ENCODE measurements at regions not wholly inside any gene's neighbourhood (a gene's known extent, or its start where the extent isn't known, plus 50 kb on each side); places are given as distances from the start of the nearest gene placed in this dataset.
"Not testable (repeated sequence)": the region's sequence is repeated elsewhere in the genome, so short reads cannot be mapped to it uniquely, and the experiment has no call there.

DNA sequence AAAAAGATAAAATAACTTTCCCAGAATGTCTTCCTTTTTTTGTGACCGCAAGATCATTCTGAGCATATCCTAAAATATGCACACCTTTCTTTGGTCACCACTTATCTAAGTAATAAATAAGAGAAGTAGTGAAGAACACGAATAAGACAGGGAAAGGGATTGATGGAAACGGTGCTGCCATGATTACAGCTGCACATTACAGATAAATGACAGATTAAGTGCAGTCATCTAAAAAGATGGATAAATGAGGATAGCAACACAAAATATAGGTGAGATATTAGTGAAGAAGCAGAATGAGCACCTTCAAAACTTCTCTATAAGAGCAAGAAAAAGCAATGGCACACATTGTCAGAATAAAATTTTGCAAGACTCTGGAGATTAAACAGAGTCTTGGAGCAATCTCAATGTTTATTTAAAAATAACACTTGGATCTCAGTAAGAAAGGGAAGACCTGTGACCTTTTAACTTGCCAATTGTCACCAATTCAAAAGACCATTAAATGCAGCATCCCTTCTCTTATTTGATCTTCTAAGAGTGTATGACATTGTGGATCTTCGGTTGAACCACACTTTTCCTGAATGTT is 567.1 kb downstream of the KCNJ2 start:
- no peak for ATAC-seq
- Histone ChIP-seq H3K9me3 (ENCODE audit: control insufficient read depth, low read length) (no peaks in the 10 kb centered on the region), H3K27ac (ENCODE audit: low read length) (no peak overlapping the region), H3K4me1 (ENCODE audit: control insufficient read depth, insufficient read depth, low read length) (no peaks in the 10 kb centered on the region), H3K27me3 (ENCODE audit: control insufficient read depth, insufficient read depth) (no peaks in the 10 kb centered on the region), H3K4me3 (ENCODE audit: low read length) (no peak overlapping the region)
- intact Hi-C loops (cut with DNase I): no loop called here
- DNase-seq: no peak
- 77% methylated on average over 4 of the region's 4 CpGs for WGBS

DNA sequence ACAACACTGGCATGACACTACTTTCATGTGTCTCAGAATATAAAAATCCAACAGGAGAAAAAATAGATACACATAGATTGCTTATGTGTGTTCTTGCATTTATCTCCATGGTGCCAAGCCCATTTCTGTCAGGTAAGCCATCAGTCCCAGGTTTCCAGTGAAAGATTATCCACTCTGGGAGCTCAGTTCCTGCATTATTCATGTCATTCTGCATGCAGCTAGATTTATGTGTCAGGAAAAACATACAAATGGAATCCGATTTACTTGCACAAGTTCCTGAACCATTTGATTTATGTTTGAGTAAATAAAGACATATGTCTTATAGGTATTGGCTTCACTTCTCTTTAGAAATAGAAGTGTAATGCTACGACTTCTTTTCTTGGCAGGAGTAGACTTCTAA is 569.7 kb downstream of the KCNJ2 start:
- intact Hi-C loops (cut with DNase I): no loop called here
- Histone ChIP-seq H3K4me3 (ENCODE audit: low read length) (no peak overlapping the region), H3K9me3 (ENCODE audit: control insufficient read depth, low read length) (no peaks in the 10 kb centered on the region), H3K27ac (ENCODE audit: low read length) (no peak overlapping the region), H3K27me3 (ENCODE audit: control insufficient read depth, insufficient read depth) (no peaks in the 10 kb centered on the region), H3K4me1 (ENCODE audit: control insufficient read depth, insufficient read depth, low read length) (no peaks in the 10 kb centered on the region)
- DNase-seq: no peak
- no peak for ATAC-seq
- WGBS: 73% methylated on average over 2 of the region's 2 CpGs

DNA sequence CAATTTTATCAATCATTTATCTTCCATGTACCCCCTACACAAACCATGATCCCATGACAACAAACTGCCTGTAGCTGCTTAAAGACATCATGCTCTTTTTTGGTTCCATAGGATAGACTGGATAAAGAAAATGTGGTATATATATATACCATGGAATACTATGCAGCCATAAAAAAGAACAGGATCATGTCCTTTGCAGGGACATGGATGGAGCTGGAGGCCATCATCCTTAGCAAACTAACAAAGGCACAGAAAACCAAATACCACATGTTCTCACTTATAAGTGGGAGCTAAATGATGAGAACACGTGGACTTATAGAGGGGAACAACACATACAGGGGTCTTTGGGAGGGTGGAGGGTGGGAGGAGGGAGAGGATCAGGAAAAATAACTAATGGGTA is 577.2 kb downstream of the KCNJ2 start:
- intact Hi-C loops (cut with DNase I); H3K4me3 ChIP-seq (ENCODE audit: low read length); H3K4me1 ChIP-seq (ENCODE audit: control insufficient read depth, insufficient read depth, low read length); DNase-seq; ATAC-seq; H3K9me3 ChIP-seq (ENCODE audit: control insufficient read depth, low read length); H3K27me3 ChIP-seq (ENCODE audit: control insufficient read depth, insufficient read depth); H3K27ac ChIP-seq (ENCODE audit: low read length): not testable (repeated sequence)
- WGBS: 96% methylated on average over 1 of the region's 1 CpG

DNA sequence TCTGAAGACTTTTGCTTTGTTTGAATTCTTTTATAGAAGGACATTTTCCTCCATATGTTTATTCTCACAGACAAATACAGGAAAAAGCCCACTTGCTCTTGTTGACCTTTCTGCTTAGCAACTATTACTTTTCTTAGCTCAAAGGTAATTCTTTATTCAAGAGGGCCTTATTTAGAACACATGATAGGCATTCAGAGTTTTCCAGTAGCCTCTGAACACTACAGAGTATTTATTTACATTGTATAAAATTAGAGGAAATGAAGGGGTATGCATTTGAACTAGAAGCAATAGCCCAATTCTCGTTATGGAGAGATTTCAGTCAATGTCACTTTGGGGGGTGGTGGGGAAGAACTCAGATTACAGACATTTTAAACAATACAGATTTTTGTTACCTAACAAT is 581.7 kb downstream of the KCNJ2 start:
- Histone ChIP-seq H3K27me3 (ENCODE audit: control insufficient read depth, insufficient read depth) (no peaks in the 10 kb centered on the region), H3K4me3 (ENCODE audit: low read length) (no peak overlapping the region), H3K27ac (ENCODE audit: low read length) (no peak overlapping the region), H3K9me3 (ENCODE audit: control insufficient read depth, low read length) (no peaks in the 10 kb centered on the region), H3K4me1 (ENCODE audit: control insufficient read depth, insufficient read depth, low read length) (no peaks in the 10 kb centered on the region)
- ATAC-seq (no peak), DNase-seq (no peak)
- intact Hi-C loops (cut with DNase I): no loop called here
- WGBS: 59% methylated on average over 1 of the region's 1 CpG

DNA sequence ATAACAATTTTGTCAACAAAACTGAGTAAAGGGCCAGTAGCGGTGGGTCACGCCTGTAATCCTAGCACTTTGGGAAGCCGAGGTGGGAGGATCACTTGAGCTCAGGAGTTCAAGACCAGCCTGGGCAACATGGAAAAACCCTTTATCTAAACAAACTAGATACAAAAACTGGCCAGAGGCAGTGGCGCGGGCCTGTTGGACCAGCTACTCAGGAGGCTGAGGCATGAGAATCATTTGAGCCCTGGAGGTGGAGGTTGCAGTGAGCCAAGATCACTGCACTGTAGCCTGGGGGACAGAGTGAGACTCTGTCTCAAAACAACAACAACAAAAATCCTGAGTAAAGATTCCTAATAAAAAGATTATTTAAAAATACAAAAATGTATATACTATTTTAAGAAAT is 583.1 kb downstream of the KCNJ2 start:
- WGBS: 90% methylated on average over 5 of the region's 5 CpGs
- H3K4me3 ChIP-seq (ENCODE audit: low read length); intact Hi-C loops (cut with DNase I); DNase-seq; H3K27me3 ChIP-seq (ENCODE audit: control insufficient read depth, insufficient read depth); ATAC-seq; H3K4me1 ChIP-seq (ENCODE audit: control insufficient read depth, insufficient read depth, low read length); H3K27ac ChIP-seq (ENCODE audit: low read length); H3K9me3 ChIP-seq (ENCODE audit: control insufficient read depth, low read length): not testable (repeated sequence)

DNA sequence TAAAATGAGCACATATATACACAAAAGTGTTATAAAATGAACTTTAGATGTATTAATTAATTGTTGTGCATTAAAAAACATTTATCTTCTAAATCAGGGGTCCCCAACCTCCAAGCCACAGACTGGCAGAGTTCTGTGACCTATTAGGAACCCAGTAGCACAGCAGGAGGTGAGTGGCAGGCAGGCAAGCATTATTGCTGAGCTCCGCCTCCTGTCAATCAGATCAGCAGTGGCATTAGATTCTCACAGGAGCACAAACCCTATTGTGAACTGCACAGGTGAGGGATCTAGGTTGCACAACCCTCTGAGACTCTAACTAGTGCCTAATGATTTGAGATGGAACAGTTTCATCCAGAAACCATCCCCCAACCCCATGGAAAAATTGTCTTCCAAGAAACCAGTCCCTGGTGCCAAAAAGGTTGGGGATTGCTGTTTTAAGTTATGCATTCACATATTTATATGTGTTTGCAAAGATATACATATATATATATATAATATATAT is 583.7 kb downstream of the KCNJ2 start:
- no peaks in the 10 kb centered on the region for H3K4me1 ChIP-seq (ENCODE audit: control insufficient read depth, insufficient read depth, low read length)
- 90% methylated on average over 1 of the region's 1 CpG for WGBS
- DNase-seq: no peak
- no peak for ATAC-seq
- no peak overlapping the region for H3K27ac ChIP-seq (ENCODE audit: low read length)
- intact Hi-C loops (cut with DNase I): no loop called here
- no peaks in the 10 kb centered on the region for H3K27me3 ChIP-seq (ENCODE audit: control insufficient read depth, insufficient read depth)
- no peaks in the 10 kb centered on the region for H3K9me3 ChIP-seq (ENCODE audit: control insufficient read depth, low read length)
- no peak overlapping the region for H3K4me3 ChIP-seq (ENCODE audit: low read length)

DNA sequence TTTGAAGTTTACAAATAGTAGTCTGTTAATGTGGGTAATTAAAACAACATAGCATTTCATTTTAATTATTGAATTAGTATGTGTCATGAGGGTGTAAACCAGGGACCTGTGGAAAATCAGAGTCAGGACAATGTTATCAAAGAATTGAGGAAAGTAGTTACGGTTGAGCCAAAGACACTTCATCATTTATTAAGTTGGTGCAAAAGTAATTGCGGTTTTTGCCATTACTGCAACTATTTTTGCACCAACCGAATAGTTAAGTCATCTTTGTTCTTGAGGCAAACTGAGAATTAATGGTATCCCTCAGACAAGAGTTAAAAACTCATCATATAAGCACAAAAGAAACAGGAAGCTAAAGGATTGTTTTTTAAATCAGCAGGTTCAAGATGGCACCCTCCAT is 593.7 kb downstream of the KCNJ2 start:
- Histone ChIP-seq H3K4me3 (ENCODE audit: low read length) (no peak overlapping the region), H3K4me1 (ENCODE audit: control insufficient read depth, insufficient read depth, low read length) (no peaks in the 10 kb centered on the region), H3K27ac (ENCODE audit: low read length) (no peak overlapping the region), H3K27me3 (ENCODE audit: control insufficient read depth, insufficient read depth) (no peaks in the 10 kb centered on the region), H3K9me3 (ENCODE audit: control insufficient read depth, low read length) (no peaks in the 10 kb centered on the region)
- DNase-seq: no peak
- ATAC-seq: no peak
- 93% methylated on average over 3 of the region's 3 CpGs for WGBS
- intact Hi-C loops (cut with DNase I): loop anchor here in 1 of 4 donors (10.0 kb wide), 1 partner anchor 702 kb away; no protein-coding TSS in a partner anchor

DNA sequence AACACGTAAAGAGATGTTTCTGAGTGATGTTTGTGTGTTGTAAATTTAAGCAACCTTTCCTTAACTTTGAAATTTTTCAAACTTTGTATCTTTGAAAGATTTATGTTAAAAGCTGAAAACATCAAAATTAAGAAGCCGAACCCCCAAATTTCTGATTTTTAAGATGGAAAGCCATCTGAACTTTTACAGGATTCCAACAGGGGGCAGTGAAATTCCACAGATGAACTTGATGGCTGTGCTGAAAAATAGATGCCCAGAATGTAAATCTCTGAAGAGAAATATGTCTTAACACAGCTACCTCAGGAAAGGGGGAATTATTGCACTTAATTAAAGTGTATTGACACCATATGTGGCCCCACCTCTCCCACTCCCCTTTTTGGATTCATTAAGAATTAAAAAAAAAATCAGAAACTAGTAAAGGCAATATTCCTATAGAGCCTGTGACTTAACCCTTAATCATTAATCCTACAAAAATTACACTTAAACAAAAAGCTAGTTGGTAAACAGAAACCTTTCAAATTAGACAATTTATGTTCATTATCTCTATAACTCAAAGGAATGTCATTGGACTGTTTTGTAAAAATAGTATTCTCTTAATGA is 597.9 kb downstream of the KCNJ2 start:
- intact Hi-C loops (cut with DNase I): loop anchor here in 1 of 4 donors (10.0 kb wide), 1 partner anchor 698 kb away; no protein-coding TSS in a partner anchor

DNA sequence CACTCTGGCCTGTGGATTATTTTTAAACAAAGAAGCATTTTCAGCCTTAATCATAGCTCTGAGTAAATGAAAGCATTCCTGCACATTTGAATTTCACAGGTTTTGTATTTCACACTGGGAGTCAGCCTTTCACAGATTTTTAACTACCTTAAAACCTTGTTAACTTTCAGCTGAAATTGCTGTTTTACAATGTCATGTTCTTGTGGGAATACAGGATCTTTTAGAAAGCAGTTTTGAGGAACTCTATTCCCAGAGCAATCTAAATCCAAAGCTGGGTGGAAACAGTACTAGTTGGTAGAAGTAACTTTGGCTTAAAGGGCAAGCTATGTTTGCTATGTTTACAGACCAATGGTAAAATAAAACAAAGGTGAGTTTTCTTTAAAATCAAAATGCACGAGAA is 600.6 kb downstream of the KCNJ2 start:
- Histone ChIP-seq H3K4me3 (ENCODE audit: low read length) (no peak overlapping the region), H3K27ac (ENCODE audit: low read length) (no peak overlapping the region), H3K9me3 (ENCODE audit: control insufficient read depth, low read length) (no peaks in the 10 kb centered on the region), H3K4me1 (ENCODE audit: control insufficient read depth, insufficient read depth, low read length) (no peaks in the 10 kb centered on the region), H3K27me3 (ENCODE audit: control insufficient read depth, insufficient read depth) (no peaks in the 10 kb centered on the region)
- WGBS: 82% methylated on average over 1 of the region's 1 CpG
- ATAC-seq: no peak
- intact Hi-C loops (cut with DNase I): loop anchor here in 1 of 4 donors (10.0 kb wide), 1 partner anchor 695 kb away; no protein-coding TSS in a partner anchor
- no peak for DNase-seq

More for the DNA sequence above, 597.9 kb downstream of the KCNJ2 start:
- Histone ChIP-seq H3K27ac (ENCODE audit: low read length) (no peak overlapping the region), H3K27me3 (ENCODE audit: control insufficient read depth, insufficient read depth) (no peaks in the 10 kb centered on the region), H3K4me1 (ENCODE audit: control insufficient read depth, insufficient read depth, low read length) (no peaks in the 10 kb centered on the region), H3K9me3 (ENCODE audit: control insufficient read depth, low read length) (no peaks in the 10 kb centered on the region), H3K4me3 (ENCODE audit: low read length) (no peak overlapping the region)
- WGBS: 44% methylated on average over 2 of the region's 2 CpGs
- no peak for DNase-seq
- no peak for ATAC-seq

DNA sequence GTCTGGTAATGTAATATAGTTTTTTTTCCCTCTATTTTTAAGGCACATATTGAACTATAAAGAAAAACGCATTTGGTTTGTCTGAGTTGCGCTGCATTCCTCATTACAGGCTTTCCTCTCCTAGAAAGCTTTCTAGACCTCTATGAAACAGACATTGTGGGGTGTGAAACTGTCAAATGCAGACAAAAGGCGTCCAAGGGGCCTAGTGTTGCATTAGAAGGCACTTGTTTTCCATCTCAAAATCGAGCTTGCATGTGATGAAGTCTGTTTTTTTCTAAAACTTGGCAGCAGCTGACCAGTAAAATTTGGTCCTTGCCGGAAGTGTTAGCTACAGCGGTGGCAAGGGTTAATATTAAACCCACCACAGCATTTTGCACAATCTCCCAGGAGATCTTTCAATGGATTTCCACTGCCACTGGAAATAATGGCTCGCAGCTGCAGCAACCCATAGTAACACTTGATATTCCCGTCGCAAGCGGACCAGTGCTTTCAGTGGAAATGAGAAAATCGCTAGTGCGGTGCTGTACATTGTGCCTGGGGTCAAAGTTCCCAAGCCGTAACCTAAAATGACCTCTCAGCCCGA is 602.6 kb downstream of the KCNJ2 start:
- Histone ChIP-seq H3K4me3 (ENCODE audit: low read length) (no peak overlapping the region), H3K9me3 (ENCODE audit: control insufficient read depth, low read length) (no peaks in the 10 kb centered on the region), H3K27me3 (ENCODE audit: control insufficient read depth, insufficient read depth) (no peaks in the 10 kb centered on the region), H3K4me1 (ENCODE audit: control insufficient read depth, insufficient read depth, low read length) (no peaks in the 10 kb centered on the region), H3K27ac (ENCODE audit: low read length) (no peak overlapping the region)
- ATAC-seq (no peak), DNase-seq (no peak)
- intact Hi-C loops (cut with DNase I): no loop called here
- WGBS: 85% methylated on average over 14 of the region's 14 CpGs

DNA sequence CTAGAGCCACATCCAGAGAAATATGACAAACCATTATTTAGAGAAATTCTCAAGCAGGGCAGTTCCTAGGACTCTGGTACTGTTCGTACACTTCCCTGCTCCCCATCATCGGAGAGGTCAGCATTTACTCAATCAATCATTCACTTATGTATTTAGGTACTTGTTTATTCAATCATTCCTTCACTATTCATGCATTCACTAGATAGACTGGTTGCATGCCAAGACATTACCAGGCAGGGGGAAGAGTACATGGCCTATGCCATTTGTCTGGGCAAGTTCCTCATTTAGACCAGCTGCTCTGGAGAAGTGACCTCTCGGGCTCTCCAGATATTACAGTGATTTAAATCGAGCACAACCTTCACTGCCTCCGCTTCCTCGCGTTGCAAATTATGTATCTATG is 603.4 kb downstream of the KCNJ2 start:
- Histone ChIP-seq H3K27ac (ENCODE audit: low read length) (no peak overlapping the region), H3K4me3 (ENCODE audit: low read length) (no peak overlapping the region), H3K27me3 (ENCODE audit: control insufficient read depth, insufficient read depth) (no peaks in the 10 kb centered on the region), H3K9me3 (ENCODE audit: control insufficient read depth, low read length) (no peaks in the 10 kb centered on the region), H3K4me1 (ENCODE audit: control insufficient read depth, insufficient read depth, low read length) (no peaks in the 10 kb centered on the region)
- ATAC-seq (no peak), DNase-seq (no peak)
- intact Hi-C loops (cut with DNase I): no loop called here
- 78% methylated on average over 7 of the region's 7 CpGs for WGBS
